ENCODE measurements at regions not wholly inside any gene's neighbourhood (a gene's known extent, or its start where the extent isn't known, plus 50 kb on each side); places are given as distances from the start of the nearest gene placed in this dataset.

DNA sequence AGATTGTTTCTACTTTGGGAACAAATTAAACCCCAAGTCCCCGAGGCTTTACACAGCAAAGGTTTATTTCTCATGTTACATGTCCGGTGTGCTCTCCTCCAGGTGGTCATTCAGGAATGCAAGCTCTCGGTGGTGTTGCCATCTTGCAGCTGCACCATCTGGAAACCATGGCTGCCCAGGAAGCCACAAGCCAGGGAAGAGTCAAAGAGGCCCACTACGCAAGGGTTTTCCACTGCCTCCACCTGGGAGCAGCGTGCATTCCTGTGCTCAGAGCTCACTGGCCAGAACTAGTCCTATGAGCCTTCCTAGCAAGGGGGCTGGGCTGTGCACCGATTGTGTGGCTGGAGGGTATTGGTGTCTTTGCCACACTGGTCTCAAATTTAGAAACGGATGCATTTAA lies 128.8 kb upstream of the FOXF1 start:
- H3K27me3 ChIP-seq (ENCODE audit: low read depth), result peaks cover 3% of the 10 kb centered on the region
- intact Hi-C loops (cut with DNase I), result no loop called here
- H3K27ac ChIP-seq, result no peak overlapping the region
- no peaks in the 10 kb centered on the region for H3K36me3 ChIP-seq
- no peaks in the 10 kb centered on the region for H3K9me3 ChIP-seq
- TF ChIP-seq CTCF (IDR thresholded peaks at IDR 0.05), result no peak
- no peak overlapping the region for H3K4me3 ChIP-seq
- ATAC-seq, result no peak
- no peak for DNase-seq
- no peaks in the 10 kb centered on the region for H3K4me1 ChIP-seq

GRCh38 chr16:86382067-86382773 lies 128.1 kb upstream of the FOXF1 start:
- H3K9me3 ChIP-seq, result no peaks in the 10 kb centered on the region
- H3K4me3 ChIP-seq, result no peak overlapping the region
- intact Hi-C loops (cut with DNase I), result no loop called here
- no peak for ATAC-seq
- no peak for TF ChIP-seq CTCF (IDR thresholded peaks at IDR 0.05)
- DNase-seq, result no peak
- H3K27ac ChIP-seq, result no peak overlapping the region
- H3K36me3 ChIP-seq, result no peaks in the 10 kb centered on the region
- no peaks in the 10 kb centered on the region for H3K4me1 ChIP-seq
- H3K27me3 ChIP-seq (ENCODE audit: low read depth), result peaks cover 3% of the 10 kb centered on the region

- Histone ChIP-seq H3K27ac (peak overlapping the region; percentile 41), H3K4me1 (no peaks in the 10 kb centered on the region), H3K36me3 (no peaks in the 10 kb centered on the region), H3K27me3 (ENCODE audit: low read depth) (no peaks in the 10 kb centered on the region), H3K4me3 (no peak overlapping the region), H3K9me3 (no peaks in the 10 kb centered on the region)
- ATAC-seq (no peak), DNase-seq (no peak)
- intact Hi-C loops (cut with DNase I), result no loop called here
- TF ChIP-seq CTCF (IDR thresholded peaks at IDR 0.05), result no peak
Measured at GRCh38 chr16:86382774-86383407, 127.4 kb upstream of the FOXF1 start.

DNA sequence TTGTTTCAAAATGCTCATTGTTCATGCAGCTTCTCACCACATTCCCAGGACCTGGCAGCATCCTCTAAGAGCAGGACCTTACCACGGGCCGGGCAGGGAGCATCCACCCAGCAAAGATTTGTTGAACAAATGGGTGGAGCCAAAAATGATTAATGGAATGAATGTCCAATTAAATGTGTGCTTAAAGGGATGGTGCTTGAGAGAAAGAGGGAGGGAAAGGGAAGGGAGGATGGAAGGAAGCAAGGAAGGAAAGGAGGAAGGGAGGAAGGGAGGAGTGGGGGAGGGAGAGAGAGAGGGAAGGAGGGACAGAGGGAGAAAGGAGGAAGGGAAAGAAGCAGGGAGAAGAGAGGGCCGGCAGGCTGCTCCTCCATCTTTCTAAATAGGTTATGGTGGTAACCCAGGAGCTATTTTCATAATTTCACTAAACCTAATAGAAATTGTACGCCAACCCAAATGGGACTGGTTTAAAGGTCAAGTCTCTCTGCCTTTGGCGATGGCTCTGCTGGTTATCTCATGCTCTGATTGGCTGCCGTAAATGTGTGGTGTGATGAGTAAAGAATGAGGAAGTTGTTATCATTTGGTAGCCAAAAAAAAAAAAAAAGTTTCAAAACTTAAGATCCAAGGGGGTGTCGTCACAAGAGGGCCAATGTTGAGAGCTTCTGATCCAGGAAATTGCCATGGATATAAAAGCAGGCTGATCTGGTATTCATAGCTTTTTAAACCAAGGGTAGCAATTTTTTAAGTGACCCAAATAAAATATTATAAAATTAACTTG lies 126.7 kb upstream of the FOXF1 start:
- no peak for TF ChIP-seq CTCF (IDR thresholded peaks at IDR 0.05)
- H3K36me3 ChIP-seq, result no peaks in the 10 kb centered on the region
- ATAC-seq (peak in 1 of 2 donors; percentile 20), DNase-seq (no peak)
- intact Hi-C loops (cut with DNase I), result no loop called here
- no peaks in the 10 kb centered on the region for H3K9me3 ChIP-seq
- H3K27ac ChIP-seq, result peak overlapping the region; percentile 46
- H3K4me1 ChIP-seq, result no peaks in the 10 kb centered on the region
- H3K4me3 ChIP-seq, result no peak overlapping the region
- no peaks in the 10 kb centered on the region for H3K27me3 ChIP-seq (ENCODE audit: low read depth)

- no peaks in the 10 kb centered on the region for H3K27me3 ChIP-seq (ENCODE audit: low read depth)
- no peaks in the 10 kb centered on the region for H3K9me3 ChIP-seq
- H3K4me3 ChIP-seq, result no peak overlapping the region
- H3K4me1 ChIP-seq, result no peaks in the 10 kb centered on the region
- ATAC-seq (no peak), DNase-seq (no peak)
- intact Hi-C loops (cut with DNase I), result no loop called here
- H3K27ac ChIP-seq, result peak overlapping the region; percentile 46
- TF ChIP-seq CTCF (IDR thresholded peaks at IDR 0.05), result no peak
- H3K36me3 ChIP-seq, result no peaks in the 10 kb centered on the region
Measured at GRCh38 chr16:86384263-86384649, 126.1 kb upstream of the FOXF1 start.
